GM19035 (cell line): ENCODE measurements at regions not wholly inside any gene's neighbourhood (a gene's known extent, or its start where the extent isn't known, plus 50 kb on each side); places are given as distances from the start of the nearest gene placed in this dataset.

Source experiments
- ATAC-seq: cut with Tn5 transposase; IDR thresholded peaks from one replicate; pipeline ENCODE4 v1.9.1; 2021; ENCODE audit not compliant: unreplicated experiment

GRCh38 chr11:112398798-112399478 lies 138.3 kb upstream of the PLET1 start:
- ATAC-seq = no peak

- no peak for ATAC-seq
Measured at GRCh38 chr11:112400476-112401014, 139.9 kb upstream of the PLET1 start.

GRCh38 chr11:112401036-112401769 lies 140.5 kb upstream of the PLET1 start:
- ATAC-seq = no peak

GRCh38 chr11:112403432-112403831 lies 142.8 kb upstream of the PLET1 start:
- no peak for ATAC-seq

GRCh38 chr11:112404112-112404511 lies 143.5 kb upstream of the PLET1 start:
- no peak for ATAC-seq

GRCh38 chr11:112408517-112408916 lies 147.9 kb upstream of the PLET1 start:
- ATAC-seq = no peak

- no peak for ATAC-seq
Measured at GRCh38 chr11:112410325-112410724, 149.7 kb upstream of the PLET1 start.

GRCh38 chr11:112412383-112412782 lies 151.7 kb upstream of the PLET1 start:
- ATAC-seq = no peak

GRCh38 chr11:112417339-112417738 lies 156.7 kb upstream of the PLET1 start:
- ATAC-seq = no peak

GRCh38 chr11:112418438-112418837 lies 157.8 kb upstream of the PLET1 start:
- ATAC-seq = no peak

GRCh38 chr11:112421879-112422278 lies 161.2 kb upstream of the PLET1 start:
- ATAC-seq = no peak

- ATAC-seq = no peak
Measured at GRCh38 chr11:112425121-112425520, 164.5 kb upstream of the PLET1 start.

GRCh38 chr11:112437096-112437495 lies 176.4 kb upstream of the PLET1 start:
- no peak for ATAC-seq

- no peak for ATAC-seq
Measured at GRCh38 chr11:112439614-112440013, 179.0 kb upstream of the PLET1 start.

GRCh38 chr11:112440518-112440917 lies 179.9 kb upstream of the PLET1 start:
- ATAC-seq = no peak

GRCh38 chr11:112448168-112448567 lies 187.5 kb upstream of the PLET1 start:
- ATAC-seq = no peak

GRCh38 chr11:112448806-112449205 lies 188.1 kb upstream of the PLET1 start:
- no peak for ATAC-seq

- no peak for ATAC-seq
Measured at GRCh38 chr11:112451250-112451649, 190.6 kb upstream of the PLET1 start.

- ATAC-seq = no peak
Measured at GRCh38 chr11:112453601-112454577, 193.2 kb upstream of the PLET1 start.

- no peak for ATAC-seq
Measured at GRCh38 chr11:112454841-112455240, 194.2 kb upstream of the PLET1 start.

- ATAC-seq = no peak
Measured at GRCh38 chr11:112455791-112456190, 195.1 kb upstream of the PLET1 start.
